ENCODE measurements at regions not wholly inside any gene's neighbourhood (a gene's known extent, or its start where the extent isn't known, plus 50 kb on each side); places are given as distances from the start of the nearest gene placed in this dataset.

DNA sequence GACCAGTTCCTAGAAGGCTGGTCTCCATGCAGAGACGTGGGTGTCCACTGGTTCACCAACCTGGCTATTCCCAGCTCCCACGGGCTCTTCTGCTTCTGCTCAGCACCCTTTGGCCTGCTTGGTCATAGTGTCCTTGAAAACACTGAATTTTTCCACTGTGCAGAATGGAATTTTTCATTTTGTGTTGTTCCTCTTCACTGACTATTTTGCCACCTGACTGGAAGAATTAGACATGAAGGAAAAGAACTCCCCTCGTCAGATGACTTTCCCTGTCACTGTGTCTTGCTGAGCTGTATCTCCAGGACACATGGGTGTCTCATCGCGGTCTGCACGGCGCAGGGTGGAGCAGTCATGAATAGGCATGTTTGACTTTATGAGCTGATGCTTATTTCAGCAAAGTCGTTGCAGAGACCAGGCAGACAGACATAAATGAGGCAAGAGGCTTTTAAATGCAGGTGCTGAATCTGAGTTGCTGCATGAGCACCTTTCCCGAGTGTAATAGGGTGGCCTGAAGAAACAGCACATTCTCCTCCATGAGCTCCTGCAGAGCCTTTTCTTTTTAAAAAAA lies 50.2 kb upstream of the SEMA4D start:
- WGBS, 2 donors, result 81 to 84% methylated on average over 9 of the region's 9 CpGs
- no peaks in the 10 kb centered on the region for H3K36me3 ChIP-seq
- TF ChIP-seq, protein P1, sequence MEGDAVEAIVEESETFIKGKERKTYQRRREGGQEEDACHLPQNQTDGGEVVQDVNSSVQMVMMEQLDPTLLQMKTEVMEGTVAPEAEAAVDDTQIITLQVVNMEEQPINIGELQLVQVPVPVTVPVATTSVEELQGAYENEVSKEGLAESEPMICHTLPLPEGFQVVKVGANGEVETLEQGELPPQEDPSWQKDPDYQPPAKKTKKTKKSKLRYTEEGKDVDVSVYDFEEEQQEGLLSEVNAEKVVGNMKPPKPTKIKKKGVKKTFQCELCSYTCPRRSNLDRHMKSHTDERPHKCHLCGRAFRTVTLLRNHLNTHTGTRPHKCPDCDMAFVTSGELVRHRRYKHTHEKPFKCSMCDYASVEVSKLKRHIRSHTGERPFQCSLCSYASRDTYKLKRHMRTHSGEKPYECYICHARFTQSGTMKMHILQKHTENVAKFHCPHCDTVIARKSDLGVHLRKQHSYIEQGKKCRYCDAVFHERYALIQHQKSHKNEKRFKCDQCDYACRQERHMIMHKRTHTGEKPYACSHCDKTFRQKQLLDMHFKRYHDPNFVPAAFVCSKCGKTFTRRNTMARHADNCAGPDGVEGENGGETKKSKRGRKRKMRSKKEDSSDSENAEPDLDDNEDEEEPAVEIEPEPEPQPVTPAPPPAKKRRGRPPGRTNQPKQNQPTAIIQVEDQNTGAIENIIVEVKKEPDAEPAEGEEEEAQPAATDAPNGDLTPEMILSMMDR (IDR thresholded peaks at IDR 0.05), result no peak
- TF ChIP-seq POLR2A (IDR thresholded peaks at IDR 0.05) (no peak), EP300 (IDR thresholded peaks at IDR 0.05) (no peak)
- no peaks in the 10 kb centered on the region for H3K4me1 ChIP-seq
- H3K4me3 ChIP-seq, result no peak overlapping the region
- H3K27ac ChIP-seq, result no peak overlapping the region
- no peaks in the 10 kb centered on the region for H3K27me3 ChIP-seq
- peaks cover 0 to 21% (median 0%) of the 10 kb centered on the region in 4 donors for H3K9me3 ChIP-seq
- DNase-seq (ENCODE audit: low spot score in 2 of 2), result no peak
